ENCODE measurements at regions not wholly inside any gene's neighbourhood (a gene's known extent, or its start where the extent isn't known, plus 50 kb on each side); places are given as distances from the start of the nearest gene placed in this dataset.

- Mint-ChIP-seq H3K4me3 (ENCODE audit: unreplicated experiment) (no peak overlapping the region), H3K36me3 (ENCODE audit: low read depth) (no peaks in the 10 kb centered on the region), H3K9me3 (ENCODE audit: low read depth) (no peaks in the 10 kb centered on the region), H3K27me3 (ENCODE audit: low read depth) (no peaks in the 10 kb centered on the region), H3K27ac (ENCODE audit: unreplicated experiment) (no peak overlapping the region), H3K4me1 (ENCODE audit: low read depth) (no peaks in the 10 kb centered on the region)
- DNase-seq (ENCODE audit: low spot score) = no peak
- TF ChIP-seq CTCF (IDR thresholded peaks at IDR 0.05) = no peak
Measured at GRCh38 chr2:230657906-230658305, 54.7 kb upstream of the CAB39 start.

- TF ChIP-seq CTCF (IDR thresholded peaks at IDR 0.05) = no peak
- DNase-seq (ENCODE audit: low spot score) = peak; percentile 67
- H3K36me3 Mint-ChIP-seq (ENCODE audit: low read depth) = no peaks in the 10 kb centered on the region
- H3K4me1 Mint-ChIP-seq (ENCODE audit: low read depth) = no peaks in the 10 kb centered on the region
- no peak overlapping the region for H3K4me3 Mint-ChIP-seq (ENCODE audit: unreplicated experiment)
- no peaks in the 10 kb centered on the region for H3K27me3 Mint-ChIP-seq (ENCODE audit: low read depth)
- no peak overlapping the region for H3K27ac Mint-ChIP-seq (ENCODE audit: unreplicated experiment)
- no peaks in the 10 kb centered on the region for H3K9me3 Mint-ChIP-seq (ENCODE audit: low read depth)
Measured at GRCh38 chr2:230658577-230658876, 54.1 kb upstream of the CAB39 start.

- Mint-ChIP-seq H3K9me3 (ENCODE audit: low read depth) (no peaks in the 10 kb centered on the region), H3K27ac (ENCODE audit: unreplicated experiment) (no peak overlapping the region), H3K27me3 (ENCODE audit: low read depth) (no peaks in the 10 kb centered on the region), H3K4me3 (ENCODE audit: unreplicated experiment) (no peak overlapping the region), H3K4me1 (ENCODE audit: low read depth) (no peaks in the 10 kb centered on the region), H3K36me3 (ENCODE audit: low read depth) (no peaks in the 10 kb centered on the region)
- DNase-seq (ENCODE audit: low spot score) = no peak
- no peak for TF ChIP-seq CTCF (IDR thresholded peaks at IDR 0.05)
Measured at GRCh38 chr2:230658877-230659652, 53.6 kb upstream of the CAB39 start.

- Mint-ChIP-seq H3K36me3 (ENCODE audit: low read depth) (no peaks in the 10 kb centered on the region), H3K9me3 (ENCODE audit: low read depth) (no peaks in the 10 kb centered on the region), H3K27me3 (ENCODE audit: low read depth) (no peaks in the 10 kb centered on the region), H3K4me3 (ENCODE audit: unreplicated experiment) (no peak overlapping the region), H3K4me1 (ENCODE audit: low read depth) (no peaks in the 10 kb centered on the region), H3K27ac (ENCODE audit: unreplicated experiment) (no peak overlapping the region)
- no peak for TF ChIP-seq CTCF (IDR thresholded peaks at IDR 0.05)
- no peak for DNase-seq (ENCODE audit: low spot score)
Measured at GRCh38 chr2:230660294-230661060, 52.2 kb upstream of the CAB39 start.

- Mint-ChIP-seq H3K4me1 (ENCODE audit: low read depth) (no peaks in the 10 kb centered on the region), H3K36me3 (ENCODE audit: low read depth) (no peaks in the 10 kb centered on the region), H3K27ac (ENCODE audit: unreplicated experiment) (no peak overlapping the region), H3K27me3 (ENCODE audit: low read depth) (no peaks in the 10 kb centered on the region), H3K9me3 (ENCODE audit: low read depth) (no peaks in the 10 kb centered on the region), H3K4me3 (ENCODE audit: unreplicated experiment) (no peak overlapping the region)
- TF ChIP-seq CTCF (IDR thresholded peaks at IDR 0.05) = no peak
- DNase-seq (ENCODE audit: low spot score) = no peak
Measured at GRCh38 chr2:230661072-230661957, 51.3 kb upstream of the CAB39 start.

Data from chondrocyte (in vitro differentiated cells).